ENCODE measurements at regions not wholly inside any gene's neighbourhood (a gene's known extent, or its start where the extent isn't known, plus 50 kb on each side); places are given as distances from the start of the nearest gene placed in this dataset.

- no peak for TF ChIP-seq CTCF (conservative IDR thresholded peaks at IDR 0.05)
- TF ChIP-seq EZH2 (IDR thresholded peaks at IDR 0.05; ENCODE audit: low read depth) = no peak
Observed at GRCh38 chr11:134746609-134747008, 334.6 kb upstream of the B3GAT1 start.
